AML-193 (cell line): ENCODE measurements at regions not wholly inside any gene's neighbourhood (a gene's known extent, or its start where the extent isn't known, plus 50 kb on each side); places are given as distances from the start of the nearest gene placed in this dataset.
"Not testable (repeated sequence)": the region's sequence is repeated elsewhere in the genome, so short reads cannot be mapped to it uniquely, and the experiment has no call there.

ENCODE experiments used
- DNase-seq, 2 experiments: peaks; one replicate each; lab custom pipeline; 2025; lab: John Stamatoyannopoulos, UW

GRCh38 chr14:28820677-28821076, 54.1 kb downstream of the FOXG1 start:
- no peak for DNase-seq

- no peak for DNase-seq
Observed at GRCh38 chr14:28821993-28822392, 55.4 kb downstream of the FOXG1 start.

GRCh38 chr14:28823245-28823644, 56.7 kb downstream of the FOXG1 start:
- DNase-seq = no peak

GRCh38 chr14:28830115-28830534, 63.5 kb downstream of the FOXG1 start:
- DNase-seq = no peak

GRCh38 chr14:28831126-28831525, 64.5 kb downstream of the FOXG1 start:
- DNase-seq = no peak

- not testable (repeated sequence) for DNase-seq
Observed at GRCh38 chr14:28842569-28842968, 76.0 kb downstream of the FOXG1 start.

- DNase-seq = no peak
Observed at GRCh38 chr14:28867571-28867970, 101.0 kb downstream of the FOXG1 start.

GRCh38 chr14:28870033-28870564, 103.5 kb downstream of the FOXG1 start:
- no peak for DNase-seq

- no peak for DNase-seq
Observed at GRCh38 chr14:28875934-28876571, 109.5 kb downstream of the FOXG1 start.

- DNase-seq = no peak
Observed at GRCh38 chr14:28876572-28876945, 110.0 kb downstream of the FOXG1 start.

- DNase-seq = no peak
Observed at GRCh38 chr14:28877923-28878322, 111.3 kb downstream of the FOXG1 start.

- no peak for DNase-seq
Observed at GRCh38 chr14:28879573-28879996, 113.0 kb downstream of the FOXG1 start.

- no peak for DNase-seq
Observed at GRCh38 chr14:28886940-28887339, 120.4 kb downstream of the FOXG1 start.

- DNase-seq = no peak
Observed at GRCh38 chr14:28895389-28895788, 128.8 kb downstream of the FOXG1 start.

GRCh38 chr14:28896337-28896736, 129.8 kb downstream of the FOXG1 start:
- DNase-seq = no peak

GRCh38 chr14:28901631-28902030, 135.0 kb downstream of the FOXG1 start:
- no peak for DNase-seq

GRCh38 chr14:28902930-28903329, 136.3 kb downstream of the FOXG1 start:
- DNase-seq = no peak

- no peak for DNase-seq
Observed at GRCh38 chr14:28911521-28911920, 144.9 kb downstream of the FOXG1 start.

- no peak for DNase-seq
Observed at GRCh38 chr14:28913056-28913455, 146.5 kb downstream of the FOXG1 start.

- no peak for DNase-seq
Observed at GRCh38 chr14:28926122-28926521, 159.5 kb downstream of the FOXG1 start.

GRCh38 chr14:28931999-28932398, 165.4 kb downstream of the FOXG1 start:
- no peak for DNase-seq

GRCh38 chr14:28936601-28937000, 170.0 kb downstream of the FOXG1 start:
- DNase-seq = no peak

GRCh38 chr14:28941758-28942157, 175.2 kb downstream of the FOXG1 start:
- DNase-seq = no peak

- no peak for DNase-seq
Observed at GRCh38 chr14:28944605-28945004, 178.0 kb downstream of the FOXG1 start.
